Activated T-helper 2 cell treated with anti-CD3 and anti-CD28 coated beads, Interferon-gamma antibody, Interleukin-2, Interleukin-4, amounts not matched to agents 10 μg/mL and 5 μg/mL and 100 μg/mL, durations not matched to agents 14 hours and 24 hours and 36 hours (primary cell): ENCODE measurements at regions not wholly inside any gene's neighbourhood (a gene's known extent, or its start where the extent isn't known, plus 50 kb on each side); places are given as distances from the start of the nearest gene placed in this dataset.

ENCODE experiments used
- DNase-seq: peaks from one replicate; pipeline ENCODE4 v3.0.0; 2021; ENCODE audit warnings: low spot score
- H3K27ac Mint-ChIP-seq: one replicate; pipeline ENCODE4 v1.8.0; 2021; ENCODE audit warnings: mixed read lengths
- H3K27me3 Mint-ChIP-seq: one replicate; pipeline ENCODE4 v1.8.0; 2021; ENCODE audit warnings: low read depth, mixed read lengths
- H3K36me3 Mint-ChIP-seq: one replicate; pipeline ENCODE4 v1.8.0; 2021; ENCODE audit warnings: low read depth, mixed read lengths
- H3K4me1 Mint-ChIP-seq: one replicate; pipeline ENCODE4 v1.8.0; 2021; ENCODE audit warnings: low read depth, mixed read lengths
- H3K4me3 Mint-ChIP-seq: one replicate; pipeline ENCODE4 v1.8.0; 2021; ENCODE audit warnings: low read depth, mild to moderate bottlenecking, moderate library complexity, mixed read lengths
- H3K9me3 Mint-ChIP-seq: one replicate; pipeline ENCODE4 v1.8.0; 2021; ENCODE audit warnings: mixed read lengths
- intact Hi-C: fragments of 100-400 bp; cut with micrococcal nuclease; formaldehyde crosslinking; loops from one replicate; pipeline ENCODE4 v1.15.1; 2023

GRCh38 chr17:33464669-33465280, 171.7 kb upstream of the ASIC2 start:
- DNase-seq: no peak
- no peaks in the 10 kb centered on the region for H3K36me3 Mint-ChIP-seq
- H3K27ac Mint-ChIP-seq: no peak overlapping the region
- intact Hi-C loops: no loop called here
- H3K4me3 Mint-ChIP-seq: no peak overlapping the region
- no peaks in the 10 kb centered on the region for H3K27me3 Mint-ChIP-seq
- H3K4me1 Mint-ChIP-seq: no peaks in the 10 kb centered on the region
- no peaks in the 10 kb centered on the region for H3K9me3 Mint-ChIP-seq

DNA sequence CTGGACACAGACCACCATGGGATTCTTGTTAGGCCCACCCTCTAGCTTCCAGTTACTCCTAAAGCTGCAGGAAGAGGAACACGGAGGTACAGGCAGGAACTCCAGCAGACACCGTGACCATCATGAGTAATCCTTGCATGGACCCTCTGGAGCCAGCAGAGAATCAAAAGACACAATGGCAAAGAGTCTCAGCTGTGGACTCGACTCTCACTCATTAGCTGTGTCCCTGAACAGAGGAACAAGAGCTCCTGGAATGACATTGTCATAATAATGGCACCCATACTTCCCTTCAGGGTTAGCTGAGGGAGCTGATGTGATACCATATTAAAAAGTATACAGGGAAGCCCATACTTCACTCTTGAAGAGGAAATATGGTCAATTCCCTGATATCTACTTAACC, 176.3 kb upstream of the ASIC2 start:
- DNase-seq: no peak
- no peak overlapping the region for H3K4me3 Mint-ChIP-seq
- intact Hi-C loops: no loop called here
- no peaks in the 10 kb centered on the region for H3K4me1 Mint-ChIP-seq
- H3K9me3 Mint-ChIP-seq: no peaks in the 10 kb centered on the region
- no peaks in the 10 kb centered on the region for H3K36me3 Mint-ChIP-seq
- H3K27ac Mint-ChIP-seq: no peak overlapping the region
- no peaks in the 10 kb centered on the region for H3K27me3 Mint-ChIP-seq

GRCh38 chr17:33469911-33470310, 176.8 kb upstream of the ASIC2 start:
- Mint-ChIP-seq H3K4me1 (peaks cover 2% of the 10 kb centered on the region), H3K27ac (no peak overlapping the region), H3K9me3 (no peaks in the 10 kb centered on the region), H3K27me3 (no peaks in the 10 kb centered on the region), H3K36me3 (no peaks in the 10 kb centered on the region), H3K4me3 (no peak overlapping the region)
- intact Hi-C loops: no loop called here
- DNase-seq: no peak

- intact Hi-C loops: no loop called here
- no peaks in the 10 kb centered on the region for H3K9me3 Mint-ChIP-seq
- H3K4me3 Mint-ChIP-seq: no peak overlapping the region
- no peaks in the 10 kb centered on the region for H3K36me3 Mint-ChIP-seq
- H3K4me1 Mint-ChIP-seq: peaks cover 2% of the 10 kb centered on the region
- no peak for DNase-seq
- no peaks in the 10 kb centered on the region for H3K27me3 Mint-ChIP-seq
- no peak overlapping the region for H3K27ac Mint-ChIP-seq
These were observed 180.0 kb upstream of the ASIC2 start for GRCh38 chr17:33473061-33473460.

- Mint-ChIP-seq H3K36me3 (no peaks in the 10 kb centered on the region), H3K9me3 (no peaks in the 10 kb centered on the region), H3K27me3 (no peaks in the 10 kb centered on the region), H3K4me1 (peaks cover 2% of the 10 kb centered on the region), H3K4me3 (no peak overlapping the region), H3K27ac (no peak overlapping the region)
- DNase-seq: no peak
- intact Hi-C loops: no loop called here
These were observed 181.7 kb upstream of the ASIC2 start for GRCh38 chr17:33474789-33475188.

DNA sequence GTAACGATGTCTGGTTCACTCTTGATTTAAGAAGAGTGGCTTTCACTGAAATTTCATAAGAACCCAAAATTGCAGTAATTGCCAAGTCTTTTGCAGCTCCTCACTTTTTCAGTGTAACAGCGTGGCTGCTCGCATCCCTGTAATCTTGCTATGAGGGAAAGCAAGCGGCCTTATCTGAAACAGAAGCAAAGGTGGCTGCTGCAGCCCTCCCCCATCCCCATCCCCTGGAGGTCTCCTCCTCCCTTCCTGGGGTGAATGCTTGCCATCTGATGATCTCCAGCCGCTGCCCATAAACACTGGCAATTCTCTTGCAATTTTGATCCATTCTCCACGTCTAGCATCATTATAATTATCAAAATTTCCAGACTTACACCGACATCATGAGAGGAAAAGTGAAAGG, 182.5 kb upstream of the ASIC2 start:
- Mint-ChIP-seq H3K27ac (no peak overlapping the region), H3K36me3 (no peaks in the 10 kb centered on the region), H3K4me3 (no peak overlapping the region), H3K27me3 (no peaks in the 10 kb centered on the region), H3K4me1 (peaks cover 2% of the 10 kb centered on the region), H3K9me3 (no peaks in the 10 kb centered on the region)
- intact Hi-C loops: no loop called here
- no peak for DNase-seq

DNA sequence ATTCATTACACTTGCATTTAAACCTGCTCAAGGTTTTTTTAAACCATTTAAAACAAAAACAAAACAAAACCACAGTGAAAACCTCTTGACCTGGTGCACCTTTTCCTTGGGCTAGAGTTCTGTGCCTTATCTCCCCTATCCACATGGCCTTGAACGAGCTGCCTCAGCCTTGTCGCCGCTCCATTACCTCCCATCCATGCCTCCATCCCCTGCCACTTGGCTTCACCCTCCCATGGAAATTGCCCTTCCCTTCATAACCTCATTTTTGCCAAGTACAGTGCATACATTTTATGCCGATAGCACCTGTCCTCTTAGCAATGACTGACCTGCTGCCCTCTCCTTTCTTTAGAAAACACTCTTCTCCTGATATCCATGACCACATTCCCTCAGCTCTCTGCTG, 188.6 kb upstream of the ASIC2 start:
- Mint-ChIP-seq H3K27me3 (no peaks in the 10 kb centered on the region), H3K36me3 (no peaks in the 10 kb centered on the region), H3K4me3 (no peak overlapping the region), H3K9me3 (no peaks in the 10 kb centered on the region), H3K27ac (no peak overlapping the region), H3K4me1 (no peaks in the 10 kb centered on the region)
- no peak for DNase-seq
- intact Hi-C loops: no loop called here

- Mint-ChIP-seq H3K27me3 (no peaks in the 10 kb centered on the region), H3K4me3 (no peak overlapping the region), H3K4me1 (no peaks in the 10 kb centered on the region), H3K36me3 (no peaks in the 10 kb centered on the region), H3K27ac (no peak overlapping the region), H3K9me3 (no peaks in the 10 kb centered on the region)
- no peak for DNase-seq
- intact Hi-C loops: no loop called here
These were observed 189.5 kb upstream of the ASIC2 start for GRCh38 chr17:33482636-33483035.

DNA sequence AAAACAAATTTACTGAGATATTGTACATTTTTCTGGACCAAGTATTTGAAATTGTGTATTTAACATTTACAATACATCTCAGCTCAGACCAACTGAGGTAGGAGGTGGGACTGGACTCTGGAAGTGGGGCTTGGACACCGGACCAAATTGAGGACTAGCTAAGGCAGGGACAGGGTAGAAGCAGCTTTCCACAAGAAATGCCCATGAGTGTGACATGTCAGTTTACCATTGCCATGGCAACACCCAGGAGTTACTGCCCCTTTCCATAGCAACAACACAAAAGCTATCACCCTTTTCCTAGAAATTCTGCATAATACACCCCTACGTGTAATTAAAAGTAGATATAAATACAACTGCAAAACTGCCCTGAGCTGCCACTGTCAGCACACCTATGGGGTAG, 191.5 kb upstream of the ASIC2 start:
- intact Hi-C loops: no loop called here
- Mint-ChIP-seq H3K4me1 (no peaks in the 10 kb centered on the region), H3K4me3 (no peak overlapping the region), H3K36me3 (no peaks in the 10 kb centered on the region), H3K27ac (no peak overlapping the region), H3K9me3 (no peaks in the 10 kb centered on the region), H3K27me3 (no peaks in the 10 kb centered on the region)
- DNase-seq: no peak

- Mint-ChIP-seq H3K27ac (no peak overlapping the region), H3K9me3 (no peaks in the 10 kb centered on the region), H3K4me1 (no peaks in the 10 kb centered on the region), H3K36me3 (no peaks in the 10 kb centered on the region), H3K27me3 (no peaks in the 10 kb centered on the region), H3K4me3 (no peak overlapping the region)
- intact Hi-C loops: no loop called here
- no peak for DNase-seq
These were observed 193.2 kb upstream of the ASIC2 start for GRCh38 chr17:33486135-33486885.

GRCh38 chr17:33487187-33487879, 194.2 kb upstream of the ASIC2 start:
- Mint-ChIP-seq H3K27ac (no peak overlapping the region), H3K27me3 (no peaks in the 10 kb centered on the region), H3K4me3 (no peak overlapping the region), H3K36me3 (no peaks in the 10 kb centered on the region), H3K4me1 (no peaks in the 10 kb centered on the region), H3K9me3 (no peaks in the 10 kb centered on the region)
- no peak for DNase-seq
- intact Hi-C loops: no loop called here

- Mint-ChIP-seq H3K36me3 (no peaks in the 10 kb centered on the region), H3K27ac (no peak overlapping the region), H3K4me1 (no peaks in the 10 kb centered on the region), H3K9me3 (no peaks in the 10 kb centered on the region), H3K4me3 (no peak overlapping the region), H3K27me3 (no peaks in the 10 kb centered on the region)
- intact Hi-C loops: no loop called here
- no peak for DNase-seq
These were observed 198.9 kb upstream of the ASIC2 start for GRCh38 chr17:33491871-33492481.

- Mint-ChIP-seq H3K27me3 (no peaks in the 10 kb centered on the region), H3K27ac (no peak overlapping the region), H3K4me1 (no peaks in the 10 kb centered on the region), H3K4me3 (no peak overlapping the region), H3K36me3 (no peaks in the 10 kb centered on the region), H3K9me3 (no peaks in the 10 kb centered on the region)
- intact Hi-C loops: no loop called here
- DNase-seq: no peak
These were observed 199.7 kb upstream of the ASIC2 start for GRCh38 chr17:33492731-33493265.
